Upper lobe of left lung (tissue), 4 donors: ENCODE measurements at regions not wholly inside any gene's neighbourhood (a gene's known extent, or its start where the extent isn't known, plus 50 kb on each side); places are given as distances from the start of the nearest gene placed in this dataset.

Experiments
- EP300 ChIP-seq, 4 donors: sonication (generic); formaldehyde crosslinking; IDR thresholded peaks; one replicate each; pipeline ENCODE4 v1.5.1; 2017; ENCODE audit warnings: antibody characterized with exemption in 4 of 4, control low read depth in 2 of 4
- POLR2A ChIP-seq, 4 donors: fragments of 450-650 bp; IDR thresholded peaks; one replicate each; pipeline ENCODE4 v1.5.1; 2016 to 2017; ENCODE audit warnings: antibody characterized with exemption in 4 of 4, mild to moderate bottlenecking in 2 of 4
- POLR2AphosphoS5 ChIP-seq, 2 donors: sonication (generic); formaldehyde crosslinking; IDR thresholded peaks; one replicate each; pipeline ENCODE4 v1.5.1; 2017; ENCODE audit warnings: antibody characterized with exemption in 2 of 2
- TF ChIP-seq, protein P1 (sequence below), 6 experiments: fragments of 450-650 bp in 4 of 6; fragments of 200-600 bp in 2 of 6; sonication (generic) in 2 of 6; IDR thresholded peaks; one replicate each; pipeline ENCODE4 v1.5.1; 2016 to 2019; ENCODE audit warnings: antibody characterized with exemption in 6 of 6

DNA sequence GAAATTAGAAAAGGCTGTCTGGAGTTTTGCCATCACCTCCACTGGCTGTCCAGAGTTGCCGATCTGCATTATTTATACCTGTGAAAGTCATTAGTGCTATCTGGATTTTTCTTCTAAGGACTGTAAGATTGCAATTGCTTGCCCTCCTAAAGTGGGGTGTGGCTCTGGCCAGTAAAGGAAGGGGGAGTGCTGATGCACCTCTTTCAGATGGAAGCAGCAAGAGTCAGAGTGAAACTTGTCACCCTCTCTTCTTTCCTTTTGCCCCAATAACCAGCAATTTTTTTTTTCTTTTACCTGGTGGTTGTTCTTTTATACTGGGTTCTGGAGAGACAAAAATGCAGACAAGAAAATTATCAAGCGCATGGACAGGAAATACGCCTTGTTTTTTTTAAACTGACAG lies 527.4 kb upstream of the NRP1 start:
- TF ChIP-seq, protein P1, sequence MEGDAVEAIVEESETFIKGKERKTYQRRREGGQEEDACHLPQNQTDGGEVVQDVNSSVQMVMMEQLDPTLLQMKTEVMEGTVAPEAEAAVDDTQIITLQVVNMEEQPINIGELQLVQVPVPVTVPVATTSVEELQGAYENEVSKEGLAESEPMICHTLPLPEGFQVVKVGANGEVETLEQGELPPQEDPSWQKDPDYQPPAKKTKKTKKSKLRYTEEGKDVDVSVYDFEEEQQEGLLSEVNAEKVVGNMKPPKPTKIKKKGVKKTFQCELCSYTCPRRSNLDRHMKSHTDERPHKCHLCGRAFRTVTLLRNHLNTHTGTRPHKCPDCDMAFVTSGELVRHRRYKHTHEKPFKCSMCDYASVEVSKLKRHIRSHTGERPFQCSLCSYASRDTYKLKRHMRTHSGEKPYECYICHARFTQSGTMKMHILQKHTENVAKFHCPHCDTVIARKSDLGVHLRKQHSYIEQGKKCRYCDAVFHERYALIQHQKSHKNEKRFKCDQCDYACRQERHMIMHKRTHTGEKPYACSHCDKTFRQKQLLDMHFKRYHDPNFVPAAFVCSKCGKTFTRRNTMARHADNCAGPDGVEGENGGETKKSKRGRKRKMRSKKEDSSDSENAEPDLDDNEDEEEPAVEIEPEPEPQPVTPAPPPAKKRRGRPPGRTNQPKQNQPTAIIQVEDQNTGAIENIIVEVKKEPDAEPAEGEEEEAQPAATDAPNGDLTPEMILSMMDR (IDR thresholded peaks at IDR 0.05), result no peak
- TF ChIP-seq POLR2AphosphoS5 (IDR thresholded peaks at IDR 0.05) (no peak), POLR2A (IDR thresholded peaks at IDR 0.05) (no peak), EP300 (IDR thresholded peaks at IDR 0.05) (no peak)
